ENCODE measurements at regions not wholly inside any gene's neighbourhood (a gene's known extent, or its start where the extent isn't known, plus 50 kb on each side); places are given as distances from the start of the nearest gene placed in this dataset.

DNA sequence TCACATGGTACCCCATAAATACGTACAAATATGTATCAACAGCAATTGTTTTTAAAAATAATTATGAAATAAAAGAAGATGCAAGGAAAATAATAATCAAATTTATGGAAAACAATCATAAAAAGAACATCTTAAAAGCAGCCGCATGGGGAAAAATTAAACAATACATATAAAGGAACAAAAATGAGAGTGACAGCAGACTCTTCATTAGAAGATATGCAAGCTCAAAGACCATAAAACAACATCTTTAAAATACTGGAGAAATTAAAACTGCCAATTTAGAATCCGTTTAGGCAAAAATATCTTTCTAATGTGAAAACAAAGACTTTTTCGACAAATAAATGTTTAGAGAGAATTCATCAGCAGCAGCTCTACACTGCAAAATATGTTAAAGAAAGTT, 190.6 kb upstream of the C11orf58 start:
- TF ChIP-seq, protein P1, sequence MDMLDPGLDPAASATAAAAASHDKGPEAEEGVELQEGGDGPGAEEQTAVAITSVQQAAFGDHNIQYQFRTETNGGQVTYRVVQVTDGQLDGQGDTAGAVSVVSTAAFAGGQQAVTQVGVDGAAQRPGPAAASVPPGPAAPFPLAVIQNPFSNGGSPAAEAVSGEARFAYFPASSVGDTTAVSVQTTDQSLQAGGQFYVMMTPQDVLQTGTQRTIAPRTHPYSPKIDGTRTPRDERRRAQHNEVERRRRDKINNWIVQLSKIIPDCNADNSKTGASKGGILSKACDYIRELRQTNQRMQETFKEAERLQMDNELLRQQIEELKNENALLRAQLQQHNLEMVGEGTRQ (IDR thresholded peaks at IDR 0.05): no peak
- TF ChIP-seq CEBPB (IDR thresholded peaks at IDR 0.05) (no peak), SREBF2 (IDR thresholded peaks at IDR 0.05) (no peak), ZFP36 (IDR thresholded peaks at IDR 0.05; ENCODE audit: borderline replicate concordance, partially characterized antibody) (no peak), RAD21 (conservative IDR thresholded peaks at IDR 0.05 in 1 of 2, IDR thresholded peaks at IDR 0.05 in 1 of 2) (no peak), POLR2A (IDR thresholded peaks at IDR 0.05; ENCODE audit: low read length) (no peak), RFX5 (IDR thresholded peaks at IDR 0.05) (no peak), CHD4 (IDR thresholded peaks at IDR 0.05; ENCODE audit: borderline replicate concordance) (no peak), HOXB13 (CRISPR knock-in tag; IDR thresholded peaks at IDR 0.05; ENCODE audit: low read depth) (no peak), MAZ (IDR thresholded peaks at IDR 0.05; ENCODE audit: borderline replicate concordance, low read depth, low read length) (no peak)
- TF ChIP-seq, protein P2, sequence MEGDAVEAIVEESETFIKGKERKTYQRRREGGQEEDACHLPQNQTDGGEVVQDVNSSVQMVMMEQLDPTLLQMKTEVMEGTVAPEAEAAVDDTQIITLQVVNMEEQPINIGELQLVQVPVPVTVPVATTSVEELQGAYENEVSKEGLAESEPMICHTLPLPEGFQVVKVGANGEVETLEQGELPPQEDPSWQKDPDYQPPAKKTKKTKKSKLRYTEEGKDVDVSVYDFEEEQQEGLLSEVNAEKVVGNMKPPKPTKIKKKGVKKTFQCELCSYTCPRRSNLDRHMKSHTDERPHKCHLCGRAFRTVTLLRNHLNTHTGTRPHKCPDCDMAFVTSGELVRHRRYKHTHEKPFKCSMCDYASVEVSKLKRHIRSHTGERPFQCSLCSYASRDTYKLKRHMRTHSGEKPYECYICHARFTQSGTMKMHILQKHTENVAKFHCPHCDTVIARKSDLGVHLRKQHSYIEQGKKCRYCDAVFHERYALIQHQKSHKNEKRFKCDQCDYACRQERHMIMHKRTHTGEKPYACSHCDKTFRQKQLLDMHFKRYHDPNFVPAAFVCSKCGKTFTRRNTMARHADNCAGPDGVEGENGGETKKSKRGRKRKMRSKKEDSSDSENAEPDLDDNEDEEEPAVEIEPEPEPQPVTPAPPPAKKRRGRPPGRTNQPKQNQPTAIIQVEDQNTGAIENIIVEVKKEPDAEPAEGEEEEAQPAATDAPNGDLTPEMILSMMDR (IDR thresholded peaks at IDR 0.05): no peak
- TF ChIP-seq, protein P3, sequence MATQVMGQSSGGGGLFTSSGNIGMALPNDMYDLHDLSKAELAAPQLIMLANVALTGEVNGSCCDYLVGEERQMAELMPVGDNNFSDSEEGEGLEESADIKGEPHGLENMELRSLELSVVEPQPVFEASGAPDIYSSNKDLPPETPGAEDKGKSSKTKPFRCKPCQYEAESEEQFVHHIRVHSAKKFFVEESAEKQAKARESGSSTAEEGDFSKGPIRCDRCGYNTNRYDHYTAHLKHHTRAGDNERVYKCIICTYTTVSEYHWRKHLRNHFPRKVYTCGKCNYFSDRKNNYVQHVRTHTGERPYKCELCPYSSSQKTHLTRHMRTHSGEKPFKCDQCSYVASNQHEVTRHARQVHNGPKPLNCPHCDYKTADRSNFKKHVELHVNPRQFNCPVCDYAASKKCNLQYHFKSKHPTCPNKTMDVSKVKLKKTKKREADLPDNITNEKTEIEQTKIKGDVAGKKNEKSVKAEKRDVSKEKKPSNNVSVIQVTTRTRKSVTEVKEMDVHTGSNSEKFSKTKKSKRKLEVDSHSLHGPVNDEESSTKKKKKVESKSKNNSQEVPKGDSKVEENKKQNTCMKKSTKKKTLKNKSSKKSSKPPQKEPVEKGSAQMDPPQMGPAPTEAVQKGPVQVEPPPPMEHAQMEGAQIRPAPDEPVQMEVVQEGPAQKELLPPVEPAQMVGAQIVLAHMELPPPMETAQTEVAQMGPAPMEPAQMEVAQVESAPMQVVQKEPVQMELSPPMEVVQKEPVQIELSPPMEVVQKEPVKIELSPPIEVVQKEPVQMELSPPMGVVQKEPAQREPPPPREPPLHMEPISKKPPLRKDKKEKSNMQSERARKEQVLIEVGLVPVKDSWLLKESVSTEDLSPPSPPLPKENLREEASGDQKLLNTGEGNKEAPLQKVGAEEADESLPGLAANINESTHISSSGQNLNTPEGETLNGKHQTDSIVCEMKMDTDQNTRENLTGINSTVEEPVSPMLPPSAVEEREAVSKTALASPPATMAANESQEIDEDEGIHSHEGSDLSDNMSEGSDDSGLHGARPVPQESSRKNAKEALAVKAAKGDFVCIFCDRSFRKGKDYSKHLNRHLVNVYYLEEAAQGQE (IDR thresholded peaks at IDR 0.05): no peak
- TF ChIP-seq, protein P4, sequence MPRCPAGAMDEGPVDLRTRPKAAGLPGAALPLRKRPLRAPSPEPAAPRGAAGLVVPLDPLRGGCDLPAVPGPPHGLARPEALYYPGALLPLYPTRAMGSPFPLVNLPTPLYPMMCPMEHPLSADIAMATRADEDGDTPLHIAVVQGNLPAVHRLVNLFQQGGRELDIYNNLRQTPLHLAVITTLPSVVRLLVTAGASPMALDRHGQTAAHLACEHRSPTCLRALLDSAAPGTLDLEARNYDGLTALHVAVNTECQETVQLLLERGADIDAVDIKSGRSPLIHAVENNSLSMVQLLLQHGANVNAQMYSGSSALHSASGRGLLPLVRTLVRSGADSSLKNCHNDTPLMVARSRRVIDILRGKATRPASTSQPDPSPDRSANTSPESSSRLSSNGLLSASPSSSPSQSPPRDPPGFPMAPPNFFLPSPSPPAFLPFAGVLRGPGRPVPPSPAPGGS (IDR thresholded peaks at IDR 0.05): no peak
- TF ChIP-seq, protein P5, sequence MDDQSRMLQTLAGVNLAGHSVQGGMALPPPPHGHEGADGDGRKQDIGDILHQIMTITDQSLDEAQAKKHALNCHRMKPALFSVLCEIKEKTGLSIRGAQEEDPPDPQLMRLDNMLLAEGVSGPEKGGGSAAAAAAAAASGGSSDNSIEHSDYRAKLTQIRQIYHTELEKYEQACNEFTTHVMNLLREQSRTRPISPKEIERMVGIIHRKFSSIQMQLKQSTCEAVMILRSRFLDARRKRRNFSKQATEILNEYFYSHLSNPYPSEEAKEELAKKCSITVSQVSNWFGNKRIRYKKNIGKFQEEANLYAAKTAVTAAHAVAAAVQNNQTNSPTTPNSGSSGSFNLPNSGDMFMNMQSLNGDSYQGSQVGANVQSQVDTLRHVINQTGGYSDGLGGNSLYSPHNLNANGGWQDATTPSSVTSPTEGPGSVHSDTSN (IDR thresholded peaks at IDR 0.05): no peak

Measured in A549 (cell line).